Panc1 (cell line): ENCODE measurements at regions not wholly inside any gene's neighbourhood (a gene's known extent, or its start where the extent isn't known, plus 50 kb on each side); places are given as distances from the start of the nearest gene placed in this dataset.
"Not testable (repeated sequence)": the region's sequence is repeated elsewhere in the genome, so short reads cannot be mapped to it uniquely, and the experiment has no call there.

ENCODE experiments used
- ATAC-seq: fragments of 200-7000 bp; cut with Tn5 transposase; 2 replicates; pipeline ENCODE4 v1.9.1; 2020; ENCODE audit warnings: mild to moderate bottlenecking, moderate library complexity
- BruUV-seq: library from RNA; stranded (reverse); fragments of 400-500 nt; replicated peaks from 2 replicates; lab custom pipeline; 2021; lab: Mats Ljungman, UMichigan
- CTCF ChIA-PET: fragments of 300-600 bp; sonication (Branson Sonifier 250); formaldehyde crosslinking; loops from one replicate; lab custom pipeline; 2022; ENCODE audit warnings: antibody characterized with exemption; lab: Charles Lee
- POLR2A ChIA-PET: fragments of 300-600 bp; sonication (Branson Sonifier 250); formaldehyde crosslinking; loops from one replicate; lab custom pipeline; 2022; ENCODE audit warnings: antibody characterized with exemption; lab: Charles Lee
- DNase-seq: peaks from one replicate; pipeline ENCODE4 v3.0.0-alpha.2; 2010; ENCODE audit warnings: low read depth, low spot score
- H3K27ac ChIP-seq: 2 replicates; pipeline ENCODE4 v1.5.1; 2011; ENCODE audit warnings: mild to moderate bottlenecking, low read length, inconsistent platforms
- H3K27me3 ChIP-seq: fragments of 200-500 bp; sonication (Bioruptor generic); 2 replicates; pipeline ENCODE4 v1.6.0; 2014; ENCODE audit warnings: low read length, inconsistent platforms; ENCODE audit not compliant: control insufficient read depth, insufficient read depth
- H3K36me3 ChIP-seq: fragments of 200-500 bp; sonication (Bioruptor generic); 2 replicates; pipeline ENCODE4 v1.5.1; 2014; ENCODE audit warnings: inconsistent platforms, mild to moderate bottlenecking, low read length, moderate library complexity; ENCODE audit not compliant: control insufficient read depth, insufficient read depth
- H3K4me1 ChIP-seq: 2 replicates; pipeline ENCODE4 v1.5.1; 2011; ENCODE audit warnings: inconsistent platforms, mild to moderate bottlenecking, low read length, moderate library complexity; ENCODE audit not compliant: control insufficient read depth, insufficient read depth
- H3K4me3 ChIP-seq, 2 experiments: 2 replicates each; pipeline ENCODE4 v1.5.1; 2011 to 2012; ENCODE audit warnings: low read depth in 2 of 2, low read length in 2 of 2, mild to moderate bottlenecking in 2 of 2, inconsistent platforms in 1 of 2, moderate library complexity in 1 of 2
- H3K9me3 ChIP-seq: fragments of 200-500 bp; sonication (Bioruptor generic); 2 replicates; pipeline ENCODE4 v1.5.1; 2014; ENCODE audit warnings: low read depth, mild to moderate bottlenecking, inconsistent platforms, low read length, moderate library complexity; ENCODE audit not compliant: control insufficient read depth, insufficient read depth
- POLR2AphosphoS5 ChIP-seq: IDR thresholded peaks from 2 replicates; pipeline ENCODE4 v1.6.1; 2012; ENCODE audit warnings: mild to moderate bottlenecking, low read depth, low read length, moderate library complexity
- REST ChIP-seq, 2 experiments: IDR thresholded peaks; 2 replicates each; pipeline ENCODE4 v1.6.1; 2011 to 2012; ENCODE audit warnings: low read depth in 2 of 2, control low read depth in 1 of 2, low read length in 1 of 2, mild to moderate bottlenecking in 1 of 2, moderate library complexity in 1 of 2; ENCODE audit not compliant: insufficient read depth in 1 of 2
- SIN3A ChIP-seq: IDR thresholded peaks from 2 replicates; pipeline ENCODE4 v1.6.1; 2012; ENCODE audit warnings: low read depth, mild to moderate bottlenecking, low read length, moderate library complexity, borderline replicate concordance; ENCODE audit not compliant: insufficient read depth
- TCF7L2 ChIP-seq: IDR thresholded peaks from 2 replicates; pipeline ENCODE4 v1.6.1; 2011; ENCODE audit warnings: mild to moderate bottlenecking, low read depth, low read length, inconsistent platforms
- in situ Hi-C: cut with HindIII; loops from 2 replicates; pipeline ENCODE4 v1.10.0; 2016; ENCODE audit warnings: low sequenced_read_pairs, low pct_unique_long_range_greater_than_20kb
- intact Hi-C: fragments of 100-400 bp; cut with micrococcal nuclease; formaldehyde crosslinking; loops from one replicate; pipeline ENCODE4 v1.10.0; 2022; ENCODE audit not compliant: unreplicated experiment
- TF ChIP-seq, protein P1 (sequence below): fragments of 450-650 bp; IDR thresholded peaks from 2 replicates; pipeline ENCODE4 v1.5.1; 2017; ENCODE audit warnings: mild to moderate bottlenecking

DNA sequence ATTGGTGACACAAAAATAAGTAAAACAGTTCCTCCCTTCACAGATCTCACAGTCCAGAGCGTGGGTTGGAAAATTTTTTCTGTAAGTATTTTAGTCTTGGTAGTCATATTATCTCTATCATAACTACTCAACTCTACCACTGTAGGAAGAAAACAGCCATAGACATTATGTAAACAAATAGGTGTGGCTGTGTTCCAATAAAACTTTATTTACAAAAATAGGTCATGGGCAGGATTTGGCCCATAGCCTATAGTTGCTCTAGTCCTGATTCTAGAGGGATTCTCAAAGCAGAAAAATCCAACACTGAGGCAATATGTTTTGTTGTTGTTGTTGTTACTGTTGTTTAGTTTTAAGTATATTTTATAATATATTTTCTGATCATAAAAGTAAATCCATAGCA lies 206.1 kb upstream of the GADL1 start:
- TF ChIP-seq TCF7L2 (no peak), REST (IDR thresholded peaks at IDR 0.05; ENCODE audit: insufficient read depth in 1 of 2, low read depth in 2 of 2, low read length in 1 of 2) (no peak), POLR2AphosphoS5 (no peak), SIN3A (no peak)
- TF ChIP-seq, protein P1, sequence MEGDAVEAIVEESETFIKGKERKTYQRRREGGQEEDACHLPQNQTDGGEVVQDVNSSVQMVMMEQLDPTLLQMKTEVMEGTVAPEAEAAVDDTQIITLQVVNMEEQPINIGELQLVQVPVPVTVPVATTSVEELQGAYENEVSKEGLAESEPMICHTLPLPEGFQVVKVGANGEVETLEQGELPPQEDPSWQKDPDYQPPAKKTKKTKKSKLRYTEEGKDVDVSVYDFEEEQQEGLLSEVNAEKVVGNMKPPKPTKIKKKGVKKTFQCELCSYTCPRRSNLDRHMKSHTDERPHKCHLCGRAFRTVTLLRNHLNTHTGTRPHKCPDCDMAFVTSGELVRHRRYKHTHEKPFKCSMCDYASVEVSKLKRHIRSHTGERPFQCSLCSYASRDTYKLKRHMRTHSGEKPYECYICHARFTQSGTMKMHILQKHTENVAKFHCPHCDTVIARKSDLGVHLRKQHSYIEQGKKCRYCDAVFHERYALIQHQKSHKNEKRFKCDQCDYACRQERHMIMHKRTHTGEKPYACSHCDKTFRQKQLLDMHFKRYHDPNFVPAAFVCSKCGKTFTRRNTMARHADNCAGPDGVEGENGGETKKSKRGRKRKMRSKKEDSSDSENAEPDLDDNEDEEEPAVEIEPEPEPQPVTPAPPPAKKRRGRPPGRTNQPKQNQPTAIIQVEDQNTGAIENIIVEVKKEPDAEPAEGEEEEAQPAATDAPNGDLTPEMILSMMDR = no peak
- no peak overlapping the region for H3K4me3 ChIP-seq
- ATAC-seq = no peak
- no peaks in the 10 kb centered on the region for H3K36me3 ChIP-seq
- no peaks in the 10 kb centered on the region for H3K27me3 ChIP-seq
- no peak for DNase-seq
- no peak overlapping the region for H3K27ac ChIP-seq
- no TSS peak for BruUV-seq
- intact Hi-C loops = no loop called here
- H3K4me1 ChIP-seq = no peaks in the 10 kb centered on the region
- POLR2A ChIA-PET = no interaction called here
- no peaks in the 10 kb centered on the region for H3K9me3 ChIP-seq
- in situ Hi-C loops = no loop called here
- CTCF ChIA-PET = no interaction called here

- CTCF ChIA-PET, H3K9me3 ChIP-seq, intact Hi-C loops, in situ Hi-C loops, H3K4me1 ChIP-seq, DNase-seq, H3K36me3 ChIP-seq, BruUV-seq, POLR2A ChIA-PET, ATAC-seq, H3K27ac ChIP-seq, H3K27me3 ChIP-seq, H3K4me3 ChIP-seq: not testable (repeated sequence)
These were observed 206.8 kb upstream of the GADL1 start for GRCh38 chr3:31101285-31101684.

DNA sequence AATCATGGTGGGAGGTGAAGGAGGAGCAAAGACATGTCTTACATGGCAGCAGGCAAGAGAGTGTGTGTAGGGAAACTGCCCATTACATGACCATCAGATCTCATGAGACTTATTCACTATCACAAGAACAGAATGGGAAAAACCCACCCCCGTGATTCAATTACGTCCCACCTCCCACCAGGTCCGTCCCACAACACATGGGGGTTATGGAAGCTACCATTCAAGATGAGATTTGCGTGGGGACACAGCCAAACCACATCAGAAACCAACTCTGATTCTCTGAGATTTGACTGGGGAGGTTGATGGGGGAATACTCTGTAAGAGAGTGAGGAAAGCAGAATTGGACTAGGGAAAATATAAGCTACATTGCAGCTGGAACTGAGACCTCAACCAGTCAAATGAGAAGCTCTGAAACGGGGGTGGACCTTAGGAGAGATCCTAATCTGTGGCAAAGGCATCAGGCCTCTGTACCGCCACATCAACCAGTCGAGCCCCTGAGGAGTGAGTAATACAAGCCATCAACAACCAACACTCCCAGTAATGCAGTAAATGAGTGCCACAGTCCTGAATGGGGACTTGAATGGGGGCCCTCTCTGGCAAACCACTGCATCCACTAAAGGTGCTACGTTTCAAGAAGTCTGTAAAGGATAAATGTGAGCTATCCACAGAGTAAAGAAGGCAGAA lies 207.9 kb upstream of the GADL1 start:
- Histone ChIP-seq H3K4me1 (no peaks in the 10 kb centered on the region), H3K4me3 (no peak overlapping the region), H3K27me3 (no peaks in the 10 kb centered on the region), H3K27ac (no peak overlapping the region), H3K36me3 (no peaks in the 10 kb centered on the region), H3K9me3 (no peaks in the 10 kb centered on the region)
- no peak for DNase-seq
- in situ Hi-C loops (no loop called here), intact Hi-C loops (no loop called here)
- POLR2A ChIA-PET = no interaction called here
- CTCF ChIA-PET = no interaction called here
- BruUV-seq = no TSS peak
- TF ChIP-seq, protein P1 = no peak
- TF ChIP-seq TCF7L2 (no peak), SIN3A (no peak), REST (IDR thresholded peaks at IDR 0.05; ENCODE audit: insufficient read depth in 1 of 2, low read depth in 2 of 2, low read length in 1 of 2) (no peak), POLR2AphosphoS5 (no peak)
- no peak for ATAC-seq
